H1 (cell line): ENCODE measurements at regions not wholly inside any gene's neighbourhood (a gene's known extent, or its start where the extent isn't known, plus 50 kb on each side); places are given as distances from the start of the nearest gene placed in this dataset.

Experiments
- CTCF ChIA-PET: fragments of 300-600 bp; sonication (Branson Sonifier 250); formaldehyde crosslinking; loops from one replicate; lab custom pipeline; 2021; ENCODE audit not compliant: partially characterized antibody; lab: Charles Lee
- POLR2A ChIA-PET: fragments of 300-600 bp; sonication (Branson Sonifier 250); formaldehyde crosslinking; loops from one replicate; lab custom pipeline; 2021; ENCODE audit warnings: inconsistent platforms; ENCODE audit not compliant: partially characterized antibody; lab: Charles Lee
- DNase-seq, 2 experiments: peaks; one replicate each; pipeline versions ENCODE4 v3.0.0 to v3.0.0-alpha.2; 2010 to 2022; ENCODE audit warnings: low spot score in 2 of 2, low read depth in 1 of 2, mixed read lengths in 1 of 2
- FAIRE-seq: peaks from 2 replicates; lab custom pipeline; 2011; peaks lifted over from hg19 to GRCh38; lab: Jason Lieb, UNC
- H2AFZ ChIP-seq: 2 replicates; pipeline ENCODE4 v1.8.1; 2012; ENCODE audit warnings: low read length, inconsistent platforms
- H2AK5ac ChIP-seq: 2 replicates; pipeline ENCODE4 v1.6.1; 2013; ENCODE audit warnings: low read depth, low read length
- H2BK120ac ChIP-seq: replicated peaks from 2 replicates; pipeline ENCODE3; 2013; ENCODE audit warnings: low read depth, low read length, inconsistent platforms
- H2BK12ac ChIP-seq: 2 replicates; pipeline ENCODE4 v1.6.1; 2013; ENCODE audit warnings: low read depth, low read length
- H2BK15ac ChIP-seq: 2 replicates; pipeline ENCODE4 v1.6.1; 2013; ENCODE audit warnings: low read length
- H2BK20ac ChIP-seq: 2 replicates; pipeline ENCODE4 v1.6.1; 2013; ENCODE audit warnings: low read length
- H2BK5ac ChIP-seq: 2 replicates; pipeline ENCODE4 v1.6.1; 2013; ENCODE audit warnings: low read depth, low read length
- H3K14ac ChIP-seq: 2 replicates; pipeline ENCODE4 v1.6.1; 2013; ENCODE audit warnings: inconsistent platforms; ENCODE audit not compliant: insufficient read length
- H3K18ac ChIP-seq: 2 replicates; pipeline ENCODE4 v1.6.1; 2013; ENCODE audit warnings: low read length; ENCODE audit errors: extremely low read depth
- H3K23ac ChIP-seq: 2 replicates; pipeline ENCODE4 v1.6.1; 2013; ENCODE audit warnings: inconsistent platforms; ENCODE audit not compliant: insufficient read length
- H3K23me2 ChIP-seq: 2 replicates; pipeline ENCODE4 v1.6.1; 2013; ENCODE audit warnings: low read depth, low read length
- H3K27ac ChIP-seq: 2 replicates; pipeline ENCODE4 v1.6.1; 2011; ENCODE audit warnings: low read depth, low read length, inconsistent platforms
- H3K27me3 ChIP-seq, 4 experiments: replicated peaks in 1 of 4; 1 replicate in 1 of 4; 2 replicates in 3 of 4; pipeline versions ENCODE4 v1.6.1 to v1.8.1; 2011 to 2013; ENCODE audit warnings: low read length in 3 of 4, mild to moderate bottlenecking in 3 of 4, inconsistent platforms in 2 of 4, mixed read lengths in 2 of 4, moderate library complexity in 1 of 4; ENCODE audit not compliant: control insufficient read depth in 3 of 4, insufficient read depth in 3 of 4; ENCODE audit errors: extremely low read depth in 1 of 4
- H3K36me3 ChIP-seq, 4 experiments: 2 replicates each; pipeline versions ENCODE4 v1.6.1 to v1.8.1; 2011 to 2013; ENCODE audit warnings: mild to moderate bottlenecking in 4 of 4, low read length in 3 of 4, moderate library complexity in 2 of 4, control low read depth in 1 of 4, inconsistent platforms in 1 of 4; ENCODE audit not compliant: insufficient read depth in 4 of 4, control insufficient read depth in 2 of 4
- H3K4ac ChIP-seq: replicated peaks from 2 replicates; pipeline ENCODE3; 2013; ENCODE audit warnings: low read length, low read depth, mixed read lengths, inconsistent platforms; ENCODE audit not compliant: insufficient read length
- H3K4me1 ChIP-seq, 4 experiments: replicated peaks in 1 of 4; 1 replicate in 1 of 4; 2 replicates in 3 of 4; pipeline versions ENCODE4 v1.6.1 to v1.8.1; 2011 to 2013; ENCODE audit warnings: low read length in 3 of 4, inconsistent platforms in 2 of 4, mixed read lengths in 1 of 4; ENCODE audit not compliant: insufficient read depth in 4 of 4, control insufficient read depth in 3 of 4
- H3K4me2 ChIP-seq, 2 experiments: 2 replicates each; pipeline versions ENCODE4 v1.6.1 to v1.8.1; 2011 to 2013; ENCODE audit warnings: low read depth in 2 of 2, low read length in 2 of 2, control low read depth in 1 of 2, inconsistent platforms in 1 of 2, mild to moderate bottlenecking in 1 of 2; ENCODE audit not compliant: insufficient read depth in 1 of 2
- H3K4me3 ChIP-seq, 4 experiments: fragments of 200-600, 300-600 bp in 1 of 4; sonication (generic), shearing (Covaris generic), sonication (Bioruptor Twin) in 1 of 4; 2 replicates each; pipeline versions ENCODE4 v1.5.1 to v1.8.1; 2011 to 2016; ENCODE audit warnings: low read length in 4 of 4, low read depth in 3 of 4, control low read depth in 2 of 4, inconsistent platforms in 2 of 4, mild to moderate bottlenecking in 2 of 4, mixed read lengths in 1 of 4, moderate library complexity in 1 of 4; ENCODE audit not compliant: insufficient read depth in 2 of 4; ENCODE audit errors: extremely low read depth in 1 of 4
- H3K56ac ChIP-seq: replicated peaks from 2 replicates; pipeline ENCODE3; 2013; ENCODE audit warnings: low read depth, mild to moderate bottlenecking, mixed read lengths, low read length, inconsistent platforms; ENCODE audit not compliant: insufficient read length
- H3K79me1 ChIP-seq: 2 replicates; pipeline ENCODE4 v1.6.1; 2013; ENCODE audit warnings: low read depth, low read length, control low read depth
- H3K79me2 ChIP-seq, 2 experiments: 2 replicates each; pipeline versions ENCODE4 v1.6.1 to v1.8.1; 2012 to 2013; ENCODE audit warnings: low read length in 2 of 2, mild to moderate bottlenecking in 2 of 2, inconsistent platforms in 1 of 2; ENCODE audit not compliant: insufficient read depth in 2 of 2, control insufficient read depth in 1 of 2
- H3K9ac ChIP-seq, 4 experiments: replicated peaks in 1 of 4; 1 replicate in 1 of 4; 2 replicates in 3 of 4; pipeline versions ENCODE4 v1.6.1 to v1.8.1; 2011 to 2013; ENCODE audit warnings: low read depth in 3 of 4, low read length in 3 of 4, control low read depth in 2 of 4, mild to moderate bottlenecking in 2 of 4, moderate library complexity in 2 of 4, inconsistent platforms in 1 of 4; ENCODE audit errors: extremely low read depth in 1 of 4
- H3K9me3 ChIP-seq, 2 experiments: 2 replicates each; pipeline versions ENCODE4 v1.6.1 to v1.8.1; 2012 to 2013; ENCODE audit warnings: mild to moderate bottlenecking in 2 of 2, moderate library complexity in 2 of 2, control low read depth in 1 of 2, inconsistent platforms in 1 of 2, low read depth in 1 of 2, low read length in 1 of 2, mixed read lengths in 1 of 2; ENCODE audit not compliant: insufficient read depth in 2 of 2
- H4K20me1 ChIP-seq, 2 experiments: replicated peaks in 1 of 2; 2 replicates each; pipeline versions ENCODE3 to v1.8.1; 2011 to 2013; ENCODE audit warnings: inconsistent platforms in 2 of 2, low read length in 2 of 2, mild to moderate bottlenecking in 1 of 2; ENCODE audit not compliant: insufficient read depth in 2 of 2, control insufficient read depth in 1 of 2
- H4K5ac ChIP-seq: 2 replicates; pipeline ENCODE4 v1.6.1; 2013; ENCODE audit warnings: low read length, low read depth, mixed read lengths, inconsistent platforms; ENCODE audit not compliant: insufficient read length
- H4K8ac ChIP-seq: 2 replicates; pipeline ENCODE4 v1.8.0; 2013; ENCODE audit warnings: mild to moderate bottlenecking, moderate library complexity, low read length, inconsistent platforms; ENCODE audit not compliant: insufficient read depth; ENCODE audit errors: extremely low read depth
- H4K91ac ChIP-seq: replicated peaks from 2 replicates; pipeline ENCODE3; 2013; ENCODE audit warnings: low read length, mixed read lengths, inconsistent platforms; ENCODE audit not compliant: insufficient read length
- BACH1 ChIP-seq: IDR thresholded peaks from 2 replicates; pipeline ENCODE4 v1.6.1; 2012; ENCODE audit warnings: low read length, improper control_type of control experiment
- MAFK ChIP-seq: IDR thresholded peaks from 2 replicates; pipeline ENCODE4 v1.6.1; 2012; ENCODE audit warnings: low read depth, mild to moderate bottlenecking, improper control_type of control experiment, low read length
- TF ChIP-seq, protein P1 (sequence below): IDR thresholded peaks from 2 replicates; pipeline ENCODE4 v1.6.1; 2011; ENCODE audit warnings: low read length, improper control_type of control experiment

GRCh38 chr1:221254813-221255212 lies 375.6 kb downstream of the HLX start:
- no peak for DNase-seq
- POLR2A ChIA-PET: no interaction called here
- no peaks in the 10 kb centered on the region for H3K36me3 ChIP-seq

More at GRCh38 chr1:221254813-221255212, 375.6 kb downstream of the HLX start:
- no peak overlapping the region for H3K4me3 ChIP-seq
- no peak overlapping the region for H3K4ac ChIP-seq
- H2AFZ ChIP-seq: no peak overlapping the region
- H2BK15ac ChIP-seq: no peak overlapping the region
- H3K23ac ChIP-seq: no peak overlapping the region
- H3K18ac ChIP-seq: no peak overlapping the region
- H3K4me2 ChIP-seq: no peak overlapping the region
- FAIRE-seq: no peak
- H3K4me1 ChIP-seq: no peaks in the 10 kb centered on the region
- H4K5ac ChIP-seq: no peak overlapping the region
- TF ChIP-seq, protein P1, sequence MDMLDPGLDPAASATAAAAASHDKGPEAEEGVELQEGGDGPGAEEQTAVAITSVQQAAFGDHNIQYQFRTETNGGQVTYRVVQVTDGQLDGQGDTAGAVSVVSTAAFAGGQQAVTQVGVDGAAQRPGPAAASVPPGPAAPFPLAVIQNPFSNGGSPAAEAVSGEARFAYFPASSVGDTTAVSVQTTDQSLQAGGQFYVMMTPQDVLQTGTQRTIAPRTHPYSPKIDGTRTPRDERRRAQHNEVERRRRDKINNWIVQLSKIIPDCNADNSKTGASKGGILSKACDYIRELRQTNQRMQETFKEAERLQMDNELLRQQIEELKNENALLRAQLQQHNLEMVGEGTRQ: no peak
- TF ChIP-seq MAFK (peak; percentile 76; the same call in 1 of the 2 replicates), BACH1 (peak; percentile 81)
- TF ChIP-seq, all 59 proteins: peak for 2
- Histone ChIP-seq H2BK5ac (no peak overlapping the region), H3K56ac (no peak overlapping the region), H2BK20ac (no peak overlapping the region), H2BK12ac (no peak overlapping the region), H3K27me3 (no peaks in the 10 kb centered on the region), H3K23me2 (no peaks in the 10 kb centered on the region), H2BK120ac (no peak overlapping the region), H4K8ac (no peak overlapping the region), H4K20me1 (no peaks in the 10 kb centered on the region), H3K9me3 (no peaks in the 10 kb centered on the region), H2AK5ac (no peak overlapping the region), H3K14ac (no peak overlapping the region), H4K91ac (no peak overlapping the region), H3K27ac (no peak overlapping the region), H3K79me1 (no peaks in the 10 kb centered on the region), H3K79me2 (no peaks in the 10 kb centered on the region), H3K9ac (no peak overlapping the region)
- CTCF ChIA-PET: no interaction called here
